HG03520 (cell line): ENCODE measurements at regions not wholly inside any gene's neighbourhood (a gene's known extent, or its start where the extent isn't known, plus 50 kb on each side); places are given as distances from the start of the nearest gene placed in this dataset.

Experiments used
- ATAC-seq: cut with Tn5 transposase; IDR thresholded peaks from one replicate; pipeline ENCODE4 v1.9.1; 2021; ENCODE audit warnings: mild to moderate bottlenecking, moderate library complexity; ENCODE audit not compliant: unreplicated experiment

GRCh38 chr13:89916551-89916950 is 1430.9 kb upstream of the MIR17HG start:
- ATAC-seq = no peak

- ATAC-seq = no peak
Measured at GRCh38 chr13:89920461-89920860, 1427.0 kb upstream of the MIR17HG start.

GRCh38 chr13:89923052-89923451 is 1424.4 kb upstream of the MIR17HG start:
- no peak for ATAC-seq

GRCh38 chr13:89923736-89924135 is 1423.8 kb upstream of the MIR17HG start:
- no peak for ATAC-seq

- no peak for ATAC-seq
Measured at GRCh38 chr13:89925107-89925506, 1422.4 kb upstream of the MIR17HG start.

- ATAC-seq = no peak
Measured at GRCh38 chr13:89930861-89931260, 1416.6 kb upstream of the MIR17HG start.

- ATAC-seq = no peak
Measured at GRCh38 chr13:89932902-89933301, 1414.6 kb upstream of the MIR17HG start.

GRCh38 chr13:89936256-89936655 is 1411.2 kb upstream of the MIR17HG start:
- no peak for ATAC-seq

GRCh38 chr13:89937420-89937819 is 1410.1 kb upstream of the MIR17HG start:
- ATAC-seq = no peak

- no peak for ATAC-seq
Measured at GRCh38 chr13:89940383-89940782, 1407.1 kb upstream of the MIR17HG start.

- ATAC-seq = no peak
Measured at GRCh38 chr13:89943139-89943538, 1404.3 kb upstream of the MIR17HG start.

- ATAC-seq = no peak
Measured at GRCh38 chr13:89950225-89950624, 1397.3 kb upstream of the MIR17HG start.

GRCh38 chr13:89951341-89951740 is 1396.1 kb upstream of the MIR17HG start:
- ATAC-seq = no peak

GRCh38 chr13:89953581-89953980 is 1393.9 kb upstream of the MIR17HG start:
- no peak for ATAC-seq

GRCh38 chr13:89955773-89956172 is 1391.7 kb upstream of the MIR17HG start:
- ATAC-seq = no peak

- no peak for ATAC-seq
Measured at GRCh38 chr13:89959074-89959473, 1388.4 kb upstream of the MIR17HG start.

- no peak for ATAC-seq
Measured at GRCh38 chr13:89965252-89965651, 1382.2 kb upstream of the MIR17HG start.

- no peak for ATAC-seq
Measured at GRCh38 chr13:89966524-89966923, 1381.0 kb upstream of the MIR17HG start.

GRCh38 chr13:89967701-89968100 is 1379.8 kb upstream of the MIR17HG start:
- ATAC-seq = no peak

GRCh38 chr13:89968470-89968869 is 1379.0 kb upstream of the MIR17HG start:
- ATAC-seq = no peak

- ATAC-seq = no peak
Measured at GRCh38 chr13:89970353-89970709, 1377.2 kb upstream of the MIR17HG start.

- no peak for ATAC-seq
Measured at GRCh38 chr13:89977203-89977602, 1370.3 kb upstream of the MIR17HG start.

GRCh38 chr13:89980896-89981295 is 1366.6 kb upstream of the MIR17HG start:
- no peak for ATAC-seq
